LoVo (cell line): ENCODE measurements at regions not wholly inside any gene's neighbourhood (a gene's known extent, or its start where the extent isn't known, plus 50 kb on each side); places are given as distances from the start of the nearest gene placed in this dataset.
"Not testable (repeated sequence)": the region's sequence is repeated elsewhere in the genome, so short reads cannot be mapped to it uniquely, and the experiment has no call there.

ENCODE experiments used
- DNase-seq: peaks from one replicate; pipeline ENCODE4 v3.0.0-alpha.2; 2016; ENCODE audit warnings: low spot score

- DNase-seq: no peak
Measured at GRCh38 chr22:47547881-47548650, 785.6 kb downstream of the TBC1D22A start.

- no peak for DNase-seq
Measured at GRCh38 chr22:47547239-47547661, 784.8 kb downstream of the TBC1D22A start.

DNA sequence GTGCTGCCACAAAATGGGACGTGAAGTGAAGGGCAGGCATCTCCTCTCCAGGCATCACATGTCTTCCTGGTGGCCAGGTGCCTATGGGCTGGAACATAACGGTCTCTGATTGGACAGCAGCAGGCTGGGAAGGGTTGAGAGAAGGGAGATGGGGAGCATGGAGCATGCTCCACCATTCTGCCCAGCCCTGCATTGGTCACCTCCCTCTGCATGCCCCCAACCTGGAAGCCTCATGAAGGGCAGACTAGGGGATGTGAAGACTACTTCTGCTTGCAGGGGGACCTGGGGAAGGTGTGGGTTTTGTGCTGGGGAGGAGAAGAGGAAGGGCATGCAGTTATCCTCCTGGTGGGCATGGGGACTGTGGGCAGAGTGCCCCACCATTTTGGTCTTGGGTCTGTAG is 782.2 kb downstream of the TBC1D22A start:
- DNase-seq: no peak

DNA sequence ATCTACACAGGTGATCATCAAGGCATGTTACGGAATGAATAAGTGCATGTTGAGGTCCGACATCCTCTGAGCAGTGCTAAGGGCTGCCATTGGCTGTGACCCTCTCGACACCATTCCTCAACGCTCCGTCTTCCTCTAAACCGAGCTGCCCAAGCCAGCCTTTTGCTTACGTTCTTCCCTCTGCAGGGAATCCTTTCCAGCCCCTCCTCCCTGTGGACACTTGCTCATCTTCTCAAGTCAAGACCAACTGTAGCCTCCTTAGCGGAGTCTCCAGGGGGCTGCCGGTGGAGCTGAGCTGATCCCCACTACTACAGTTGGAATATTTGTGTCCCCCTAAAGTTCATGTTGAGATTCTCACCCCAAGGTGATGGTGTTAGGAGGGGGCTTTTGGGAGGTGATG is 781.0 kb downstream of the TBC1D22A start:
- no peak for DNase-seq

- no peak for DNase-seq
Measured at GRCh38 chr22:47540011-47540410, 777.6 kb downstream of the TBC1D22A start.

- no peak for DNase-seq
Measured at GRCh38 chr22:47539374-47539773, 776.9 kb downstream of the TBC1D22A start.

DNA sequence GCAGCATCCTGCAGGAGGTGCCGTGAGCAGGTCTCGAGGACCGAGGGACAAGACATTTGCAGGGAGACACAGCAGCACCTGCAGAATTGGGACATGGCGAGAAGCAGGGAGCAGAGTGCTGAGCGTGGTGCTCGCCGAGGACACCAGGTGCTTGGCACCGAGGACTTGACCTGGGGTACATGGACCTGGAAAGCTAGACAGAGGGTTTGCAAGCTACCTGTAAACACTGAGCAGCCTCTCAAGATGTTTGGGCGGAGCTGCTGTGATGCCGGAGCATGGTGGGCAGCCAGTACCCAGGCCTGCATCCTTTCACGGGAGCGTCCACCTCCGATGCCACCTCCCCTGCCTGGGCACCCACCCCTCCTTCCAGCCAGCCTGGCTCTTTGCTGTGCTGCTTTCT is 773.2 kb downstream of the TBC1D22A start:
- no peak for DNase-seq

- no peak for DNase-seq
Measured at GRCh38 chr22:47534804-47535410, 772.5 kb downstream of the TBC1D22A start.

DNA sequence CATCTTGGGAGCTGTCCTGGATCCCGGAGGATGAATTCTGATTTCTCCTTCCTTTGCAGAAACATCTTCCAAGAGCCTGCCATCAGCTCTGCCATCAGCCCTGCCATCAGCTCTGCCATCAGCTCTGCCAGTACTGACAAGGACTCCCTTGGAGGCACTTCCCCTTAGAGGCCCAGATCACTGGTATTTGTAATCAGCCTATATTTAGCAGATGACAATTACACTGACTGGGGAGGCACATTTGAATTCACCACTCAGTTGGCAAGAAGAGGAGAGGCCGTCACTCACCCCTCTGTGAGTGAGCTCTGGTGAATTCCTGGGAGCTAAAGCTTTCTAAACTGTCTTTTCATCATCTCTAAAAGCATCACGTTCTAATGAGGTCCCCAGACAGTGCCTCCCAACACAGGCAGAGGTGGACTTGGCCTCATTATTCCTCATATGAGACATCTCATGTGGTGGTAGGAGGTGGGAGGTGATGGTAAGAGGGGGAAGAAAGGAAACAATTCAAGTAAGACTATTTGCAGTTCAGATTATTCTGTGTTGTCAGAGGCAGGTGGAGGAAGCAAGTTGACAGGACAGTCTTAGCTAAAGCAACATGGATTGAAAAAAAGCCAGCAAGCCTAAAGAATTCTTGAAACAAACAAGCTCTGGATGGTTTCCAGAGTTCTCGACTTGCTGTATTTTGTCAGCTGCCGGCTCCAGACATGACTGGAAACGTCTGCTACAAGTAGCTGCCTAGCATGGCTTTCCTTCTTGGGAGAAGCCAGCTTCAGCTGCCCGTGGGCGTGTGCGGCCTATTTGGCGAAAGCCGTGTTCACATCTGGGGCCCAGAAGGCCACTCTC is 771.7 kb downstream of the TBC1D22A start:
- DNase-seq: no peak

- no peak for DNase-seq
Measured at GRCh38 chr22:47517062-47517461, 754.6 kb downstream of the TBC1D22A start.

GRCh38 chr22:47515384-47516125 is 753.1 kb downstream of the TBC1D22A start:
- DNase-seq: no peak

DNA sequence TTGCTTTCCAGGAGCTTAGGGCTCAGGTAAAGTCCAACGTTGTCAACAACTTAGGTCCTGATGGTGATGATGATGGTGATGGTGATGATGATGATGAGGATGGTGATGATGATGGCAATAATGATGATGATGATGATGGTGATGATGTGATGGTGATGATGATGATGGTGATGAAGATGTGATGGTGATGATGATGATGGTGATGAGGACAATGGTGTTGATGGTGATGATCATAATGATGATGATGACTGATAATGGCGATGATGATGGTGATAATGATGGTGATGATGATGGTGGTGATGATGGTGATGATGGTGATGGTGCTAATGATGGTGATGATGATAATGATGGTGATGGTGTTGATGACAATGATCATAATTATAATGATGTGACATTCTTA is 750.2 kb downstream of the TBC1D22A start:
- no peak for DNase-seq

DNA sequence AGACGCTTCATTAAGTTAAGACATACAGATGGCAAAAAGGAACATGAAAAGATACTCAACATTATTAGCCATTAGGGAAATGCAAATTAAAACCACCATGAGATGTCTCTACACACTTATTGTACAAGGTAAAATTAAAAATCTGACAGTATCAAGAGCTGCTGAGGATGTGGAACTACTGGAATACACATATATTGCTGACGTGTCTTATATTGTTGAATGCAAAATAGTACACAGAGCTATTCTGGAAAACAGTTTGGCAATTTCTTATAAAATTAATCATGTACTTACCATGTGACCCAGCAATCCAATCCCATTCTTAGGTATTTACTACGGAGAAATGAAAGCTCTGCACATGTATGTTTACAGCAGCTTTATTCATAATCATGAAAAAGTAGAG is 742.5 kb downstream of the TBC1D22A start:
- DNase-seq: no peak

- no peak for DNase-seq
Measured at GRCh38 chr22:47498969-47499495, 736.6 kb downstream of the TBC1D22A start.

- no peak for DNase-seq
Measured at GRCh38 chr22:47497666-47498065, 735.2 kb downstream of the TBC1D22A start.

DNA sequence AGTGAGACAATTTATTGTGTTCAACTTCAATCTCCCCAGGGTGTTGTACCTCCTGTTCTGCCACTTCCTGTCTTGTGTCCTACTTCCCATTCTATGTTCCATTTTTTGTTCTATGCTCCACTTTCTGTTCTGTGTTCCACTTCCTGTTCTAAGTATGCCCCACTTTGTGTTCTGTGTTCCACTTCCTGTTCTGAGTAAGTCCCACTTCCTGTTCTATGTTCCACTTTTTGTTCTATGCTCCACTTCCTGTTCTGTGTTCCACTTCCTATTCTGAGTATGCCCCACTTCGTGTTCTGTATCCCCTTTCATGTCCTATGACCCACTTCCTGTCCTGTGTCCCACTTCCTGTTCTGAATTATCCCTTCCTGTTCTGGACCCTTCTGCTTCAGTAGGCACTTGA is 732.7 kb downstream of the TBC1D22A start:
- no peak for DNase-seq

- not testable (repeated sequence) for DNase-seq
Measured at GRCh38 chr22:47488131-47488530, 725.7 kb downstream of the TBC1D22A start.

DNA sequence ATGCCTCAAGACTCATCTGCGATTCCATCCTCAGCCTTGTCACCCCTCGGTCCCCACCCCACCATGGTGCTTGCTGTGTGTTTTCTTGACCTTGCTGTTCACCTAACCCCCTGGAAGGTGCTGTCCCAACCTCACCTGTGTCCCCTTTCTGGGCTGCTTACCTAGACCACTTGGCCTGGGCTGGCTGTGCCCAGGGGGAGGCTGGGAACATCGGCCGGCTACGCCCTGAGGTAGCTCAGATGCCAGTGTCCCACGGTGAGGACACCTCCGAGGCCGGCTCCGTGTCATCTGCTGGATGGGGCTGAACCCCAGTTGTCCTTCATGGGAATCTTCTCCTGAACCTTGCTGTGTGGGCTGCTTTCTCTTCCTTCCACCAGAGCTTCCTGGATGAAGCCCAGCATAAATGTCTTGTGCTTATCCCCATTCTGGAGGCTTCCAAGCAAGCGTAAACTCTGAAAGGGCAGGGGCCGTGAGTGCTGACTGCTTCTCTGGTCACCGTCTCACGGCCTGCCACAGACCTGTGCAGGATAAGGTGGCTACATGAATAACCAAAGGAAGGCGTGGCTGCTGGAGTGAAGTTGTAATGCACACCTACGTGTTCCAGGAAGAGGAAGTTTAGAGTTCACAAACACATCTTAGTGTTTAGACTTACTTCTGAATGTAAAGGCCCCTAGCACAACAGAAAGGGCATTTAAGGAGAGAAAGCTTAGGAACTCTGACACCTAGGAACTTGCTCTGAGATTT is 724.3 kb downstream of the TBC1D22A start:
- no peak for DNase-seq

GRCh38 chr22:47484960-47485569 is 722.6 kb downstream of the TBC1D22A start:
- no peak for DNase-seq

DNA sequence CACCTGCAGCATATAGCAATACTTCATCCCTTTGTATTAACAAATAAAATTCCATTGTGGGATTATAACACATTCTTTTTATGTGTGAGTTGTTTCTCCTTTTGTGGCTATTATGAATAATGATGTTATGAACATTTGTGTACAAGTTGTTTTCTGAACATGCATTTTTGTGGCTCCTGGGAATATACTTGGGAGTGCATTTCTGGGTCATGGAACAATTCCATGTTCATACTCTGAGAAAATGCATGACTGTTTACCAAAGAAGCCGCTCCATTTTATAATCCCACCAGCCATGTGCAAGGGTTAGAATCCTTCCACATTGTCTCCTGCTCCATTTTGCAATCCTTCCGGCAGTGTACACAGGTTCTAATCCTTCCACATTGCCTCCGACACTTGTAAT is 713.8 kb downstream of the TBC1D22A start:
- no peak for DNase-seq

- DNase-seq: no peak
Measured at GRCh38 chr22:47474895-47475294, 712.4 kb downstream of the TBC1D22A start.
